DOHH2 (cell line): ENCODE measurements at regions not wholly inside any gene's neighbourhood (a gene's known extent, or its start where the extent isn't known, plus 50 kb on each side); places are given as distances from the start of the nearest gene placed in this dataset.

Experiments used
- H3F3A ChIP-seq: fragments of 200-600 bp; sonication (generic), shearing (Covaris generic); 2 replicates; pipeline ENCODE4 v1.6.0; 2016; ENCODE audit warnings: antibody characterized with exemption, mild to moderate bottlenecking; ENCODE audit not compliant: control insufficient read depth, insufficient read depth
- H3K27ac ChIP-seq: fragments of 200-600 bp; sonication (generic); 2 replicates; pipeline ENCODE4 v1.5.1; 2014; ENCODE audit warnings: low read depth, mild to moderate bottlenecking, low read length, moderate library complexity
- H3K27me3 ChIP-seq: fragments of 200-600 bp; sonication (generic); 2 replicates; pipeline ENCODE4 v1.6.1; 2014; ENCODE audit warnings: mild to moderate bottlenecking, low read length, mixed read lengths; ENCODE audit not compliant: control insufficient read depth
- H3K36me3 ChIP-seq: fragments of 200-600 bp; sonication (generic); 2 replicates; pipeline ENCODE4 v1.6.1; 2014; ENCODE audit warnings: mild to moderate bottlenecking, low read length, moderate library complexity, mixed read lengths; ENCODE audit not compliant: control insufficient read depth
- H3K4me1 ChIP-seq: fragments of 200-600 bp; sonication (generic); 2 replicates; pipeline ENCODE4 v1.6.1; 2014; ENCODE audit warnings: mild to moderate bottlenecking, low read length, mixed read lengths; ENCODE audit not compliant: control insufficient read depth
- H3K4me2 ChIP-seq: fragments of 200-600 bp; sonication (generic); 2 replicates; pipeline ENCODE4 v1.6.0; 2014; ENCODE audit warnings: mild to moderate bottlenecking, low read length, moderate library complexity
- H3K4me3 ChIP-seq: fragments of 200-600 bp; sonication (generic); 2 replicates; pipeline ENCODE4 v1.5.1; 2014; ENCODE audit warnings: mild to moderate bottlenecking, low read length, mixed read lengths
- H3K79me2 ChIP-seq: fragments of 200-600 bp; sonication (generic); 2 replicates; pipeline ENCODE4 v1.6.1; 2014; ENCODE audit warnings: mild to moderate bottlenecking, low read length, mixed read lengths; ENCODE audit not compliant: control insufficient read depth
- H3K9me2 ChIP-seq: fragments of 200-600 bp; sonication (generic); replicated peaks from 2 replicates; pipeline ENCODE4 v1.6.1; 2014; ENCODE audit warnings: mild to moderate bottlenecking, low read length, mixed read lengths; ENCODE audit not compliant: control insufficient read depth
- H3K9me3 ChIP-seq: fragments of 200-600 bp; sonication (generic); 2 replicates; pipeline ENCODE4 v1.6.1; 2014; ENCODE audit warnings: antibody characterized with exemption, low read length, mixed read lengths; ENCODE audit not compliant: control insufficient read depth, insufficient read depth
- H4K20me1 ChIP-seq: fragments of 200-600 bp; sonication (generic); 2 replicates; pipeline ENCODE4 v1.6.0; 2014; ENCODE audit warnings: low read depth, mild to moderate bottlenecking, antibody characterized with exemption, low read length, moderate library complexity; ENCODE audit not compliant: control insufficient read depth, insufficient read depth
- CTCF ChIP-seq: fragments of 200-600 bp; sonication (generic); IDR thresholded peaks from one replicate; pipeline ENCODE4 v1.5.1; 2014; ENCODE audit warnings: antibody characterized with exemption, mild to moderate bottlenecking, low read depth, low read length; ENCODE audit not compliant: poor library complexity, severe bottlenecking
- EZH2phosphoT487 ChIP-seq: fragments of 200-600 bp; sonication (generic); IDR thresholded peaks from 2 replicates; pipeline ENCODE4 v1.6.1; 2017; ENCODE audit warnings: borderline replicate concordance, mild to moderate bottlenecking, antibody characterized with exemption, low read length, moderate library complexity, mixed read lengths

- Histone ChIP-seq H3F3A (no peaks in the 10 kb centered on the region), H3K27me3 (no peaks in the 10 kb centered on the region), H3K9me3 (no peaks in the 10 kb centered on the region; the same call in 1 of the 2 replicates), H4K20me1 (no peaks in the 10 kb centered on the region), H3K4me3 (no peak overlapping the region), H3K4me2 (no peak overlapping the region), H3K79me2 (no peaks in the 10 kb centered on the region), H3K27ac (no peak overlapping the region), H3K9me2 (no peaks in the 10 kb centered on the region), H3K36me3 (no peaks in the 10 kb centered on the region), H3K4me1 (no peaks in the 10 kb centered on the region)
- TF ChIP-seq EZH2phosphoT487 (no peak), CTCF (no peak)
Observed at GRCh38 chr15:29534378-29534777, 264.8 kb upstream of the NSMCE3 start.

GRCh38 chr15:29533647-29534046 lies 264.0 kb upstream of the NSMCE3 start:
- no peaks in the 10 kb centered on the region for H3K27me3 ChIP-seq
- no peaks in the 10 kb centered on the region for H3K4me1 ChIP-seq
- H3K36me3 ChIP-seq: no peaks in the 10 kb centered on the region
- H3K9me3 ChIP-seq: no peaks in the 10 kb centered on the region; the same call in 1 of the 2 replicates
- no peak overlapping the region for H3K4me2 ChIP-seq
- H4K20me1 ChIP-seq: no peaks in the 10 kb centered on the region
- no peaks in the 10 kb centered on the region for H3F3A ChIP-seq
- no peak overlapping the region for H3K4me3 ChIP-seq
- no peak overlapping the region for H3K27ac ChIP-seq
- H3K9me2 ChIP-seq: no peaks in the 10 kb centered on the region
- no peak for TF ChIP-seq EZH2phosphoT487
- TF ChIP-seq CTCF: no peak
- H3K79me2 ChIP-seq: no peaks in the 10 kb centered on the region

GRCh38 chr15:29532296-29532695 lies 262.7 kb upstream of the NSMCE3 start:
- H3K27me3 ChIP-seq: no peaks in the 10 kb centered on the region
- H3K79me2 ChIP-seq: no peaks in the 10 kb centered on the region
- H3K36me3 ChIP-seq: no peaks in the 10 kb centered on the region
- no peak overlapping the region for H3K4me3 ChIP-seq
- no peaks in the 10 kb centered on the region for H3F3A ChIP-seq
- H3K9me2 ChIP-seq: no peaks in the 10 kb centered on the region
- no peaks in the 10 kb centered on the region for H3K4me1 ChIP-seq
- no peak overlapping the region for H3K27ac ChIP-seq
- H3K4me2 ChIP-seq: no peak overlapping the region
- no peaks in the 10 kb centered on the region for H4K20me1 ChIP-seq
- TF ChIP-seq CTCF (no peak), EZH2phosphoT487 (no peak)
- H3K9me3 ChIP-seq: no peaks in the 10 kb centered on the region; the same call in 1 of the 2 replicates
